Common myeloid progenitor, CD34-positive (primary cell): ENCODE measurements at regions not wholly inside any gene's neighbourhood (a gene's known extent, or its start where the extent isn't known, plus 50 kb on each side); places are given as distances from the start of the nearest gene placed in this dataset.
"Not testable (repeated sequence)": the region's sequence is repeated elsewhere in the genome, so short reads cannot be mapped to it uniquely, and the experiment has no call there.

Experiments
- CTCF ChIA-PET: fragments of 350-600 bp; sonication (Branson Sonifier 250); formaldehyde crosslinking; loops from one replicate; lab custom pipeline; 2021; ENCODE audit warnings: antibody characterized with exemption; lab: Charles Lee
- POLR2A ChIA-PET: fragments of 350-600 bp; sonication (Branson Sonifier 250); formaldehyde crosslinking; loops from one replicate; lab custom pipeline; 2021; ENCODE audit warnings: antibody characterized with exemption; lab: Charles Lee
- DNase-seq, 3 donors: peaks; one replicate each; pipeline versions ENCODE4 v3.0.0 to v3.0.0-alpha.2; 2013
- H3K27ac ChIP-seq, 2 experiments: 1 replicate in 1 of 2; 2 replicates in 1 of 2; pipeline ENCODE4 v1.7.0; 2013; ENCODE audit warnings: inconsistent platforms in 2 of 2, low read length in 2 of 2, mild to moderate bottlenecking in 2 of 2, low read depth in 1 of 2, moderate library complexity in 1 of 2; ENCODE audit not compliant: severe bottlenecking in 2 of 2, insufficient read depth in 1 of 2, poor library complexity in 1 of 2
- H3K27me3 ChIP-seq, 5 experiments: replicated peaks in 2 of 5; 1 replicate in 3 of 5; 2 replicates in 2 of 5; pipeline versions ENCODE4 v1.6.1 to v1.7.0; 2013; ENCODE audit warnings: low read length in 4 of 5, mild to moderate bottlenecking in 2 of 5, moderate library complexity in 2 of 5, inconsistent platforms in 1 of 5; ENCODE audit not compliant: insufficient read depth in 5 of 5, control insufficient read depth in 4 of 5
- H3K36me3 ChIP-seq, 4 experiments: 1 replicate in 2 of 4; 2 replicates in 2 of 4; pipeline versions ENCODE4 v1.6.1 to v1.7.0; 2013; ENCODE audit warnings: low read length in 3 of 4, control low read depth in 1 of 4, mild to moderate bottlenecking in 1 of 4; ENCODE audit not compliant: control insufficient read depth in 4 of 4, insufficient read depth in 4 of 4
- H3K4me1 ChIP-seq, 4 experiments: 1 replicate in 3 of 4; 2 replicates in 1 of 4; pipeline versions ENCODE4 v1.6.1 to v1.7.1; 2013; ENCODE audit warnings: low read length in 3 of 4, mild to moderate bottlenecking in 3 of 4, control low read depth in 1 of 4, inconsistent platforms in 1 of 4, moderate library complexity in 1 of 4; ENCODE audit not compliant: control insufficient read depth in 4 of 4, insufficient read depth in 4 of 4; ENCODE audit errors: control extremely low read depth in 1 of 4
- H3K4me3 ChIP-seq, 7 experiments: 1 replicate in 4 of 7; 2 replicates in 3 of 7; pipeline versions ENCODE4 v1.5.1 to v1.7.0; 2013; ENCODE audit warnings: mild to moderate bottlenecking in 7 of 7, low read length in 6 of 7, moderate library complexity in 6 of 7, inconsistent platforms in 2 of 7, low read depth in 2 of 7, control low read depth in 1 of 7; ENCODE audit not compliant: insufficient read depth in 4 of 7, control insufficient read depth in 1 of 7; ENCODE audit errors: extremely low read depth in 1 of 7
- H3K9me3 ChIP-seq, 5 experiments: 1 replicate in 4 of 5; 2 replicates in 1 of 5; pipeline versions ENCODE4 v1.6.1 to v1.7.1; 2013; ENCODE audit warnings: low read length in 4 of 5, mild to moderate bottlenecking in 2 of 5, inconsistent platforms in 1 of 5, low read depth in 1 of 5, moderate library complexity in 1 of 5; ENCODE audit not compliant: control insufficient read depth in 4 of 5, insufficient read depth in 2 of 5; ENCODE audit errors: control extremely low read depth in 1 of 5
- WGBS: methylation state at CpG from one replicate; pipeline ENCODE4 v1.1.5; 2013; ENCODE audit not compliant: insufficient coverage; 5-methylcytosine and 5-hydroxymethylcytosine counted together

- ChIA-PET CTCF (interaction anchor here (0.6 kb wide), 1 partner anchor 1951 kb away, joined by 3 read pairs; no protein-coding TSS in a partner anchor), POLR2A (no interaction called here)
- H3K36me3 ChIP-seq: no peaks in the 10 kb centered on the region
Observed at GRCh38 chr7:80298201-80298600, 163.6 kb downstream of the GNAI1 start.

GRCh38 chr7:80294346-80294745, 159.7 kb downstream of the GNAI1 start:
- Histone ChIP-seq H3K9me3 (peaks cover 2 to 28% (median 3%) of the 10 kb centered on the region in 5 experiments), H3K36me3 (no peaks in the 10 kb centered on the region), H3K27me3 (no peaks in the 10 kb centered on the region), H3K4me1 (no peaks in the 10 kb centered on the region), H3K27ac (no peak overlapping the region), H3K4me3 (no peak overlapping the region)
- no peak for DNase-seq
- ChIA-PET CTCF (no interaction called here), POLR2A (interaction anchor here (0.5 kb wide), 1 partner anchor 91 kb away, joined by 3 read pairs; no protein-coding TSS in a partner anchor)

More at GRCh38 chr7:80298201-80298600, 163.6 kb downstream of the GNAI1 start:
- H3K9me3 ChIP-seq: peaks cover 2 to 22% (median 3%) of the 10 kb centered on the region in 5 experiments
- no peaks in the 10 kb centered on the region for H3K4me1 ChIP-seq
- H3K4me3 ChIP-seq: no peak overlapping the region
- DNase-seq: no peak
- no peak overlapping the region for H3K27ac ChIP-seq
- no peaks in the 10 kb centered on the region for H3K27me3 ChIP-seq

- peaks cover 0 to 12% (median 7%) of the 10 kb centered on the region in 4 experiments for H3K4me1 ChIP-seq
- H3K27ac ChIP-seq, H3K4me3 ChIP-seq, H3K36me3 ChIP-seq, POLR2A ChIA-PET, CTCF ChIA-PET, H3K27me3 ChIP-seq, DNase-seq: not testable (repeated sequence)
- peaks cover 2 to 28% (median 3%) of the 10 kb centered on the region in 5 experiments for H3K9me3 ChIP-seq
- 97% methylated on average over 3 of the region's 3 CpGs for WGBS
Observed at GRCh38 chr7:80292634-80293033, 158.0 kb downstream of the GNAI1 start.

- DNase-seq: peak in 2 of 3 donors; percentile 68 to 69
- POLR2A ChIA-PET: no interaction called here
- H3K4me3 ChIP-seq: no peak overlapping the region
- peaks cover 0 to 15% (median 7%) of the 10 kb centered on the region in 4 experiments for H3K4me1 ChIP-seq
- H3K9me3 ChIP-seq: peaks cover 0 to 7% (median 0%) of the 10 kb centered on the region in 5 experiments
- H3K27ac ChIP-seq: no peak overlapping the region
- no peaks in the 10 kb centered on the region for H3K27me3 ChIP-seq
- WGBS: 78% methylated on average over 3 of the region's 4 CpGs
- H3K36me3 ChIP-seq: no peaks in the 10 kb centered on the region
- CTCF ChIA-PET: interaction anchor here (0.8 to 2.0 kb wide), 3 partner anchors 54 to 192 kb away, joined by 3 to 6 read pairs (median 4); no protein-coding TSS in a partner anchor
Observed at GRCh38 chr7:80288175-80289122, 153.8 kb downstream of the GNAI1 start.

GRCh38 chr7:80287400-80288174, 153.0 kb downstream of the GNAI1 start:
- Histone ChIP-seq H3K4me3 (no peak overlapping the region), H3K4me1 (peaks cover 0 to 15% (median 7%) of the 10 kb centered on the region in 4 experiments), H3K27ac (no peak overlapping the region), H3K9me3 (peaks cover 0 to 7% (median 0%) of the 10 kb centered on the region in 5 experiments), H3K36me3 (no peaks in the 10 kb centered on the region), H3K27me3 (no peaks in the 10 kb centered on the region)
- WGBS: 100% methylated on average over 1 of the region's 2 CpGs
- POLR2A ChIA-PET: no interaction called here
- peak in 1 of 3 donors; percentile 43 for DNase-seq
- CTCF ChIA-PET: interaction anchor here (0.8 to 2.0 kb wide), 4 partner anchors 15 to 192 kb away, joined by 3 to 6 read pairs (median 4); no protein-coding TSS in a partner anchor

- peaks cover 0 to 15% (median 7%) of the 10 kb centered on the region in 4 experiments for H3K4me1 ChIP-seq
- no peak overlapping the region for H3K4me3 ChIP-seq
- H3K36me3 ChIP-seq: no peaks in the 10 kb centered on the region
- ChIA-PET CTCF (interaction anchor here (1.2 to 2.0 kb wide), 2 partner anchors 14 to 53 kb away, joined by 3 to 4 read pairs; no protein-coding TSS in a partner anchor), POLR2A (no interaction called here)
- no peak overlapping the region for H3K27ac ChIP-seq
- WGBS: no CpG with 5 or more reads among the region's 2 CpGs
- no peaks in the 10 kb centered on the region for H3K27me3 ChIP-seq
- peaks cover 0 to 5% (median 0%) of the 10 kb centered on the region in 5 experiments for H3K9me3 ChIP-seq
- no peak for DNase-seq
Observed at GRCh38 chr7:80286611-80287010, 152.0 kb downstream of the GNAI1 start.
